NT2/D1 (cell line): ENCODE measurements at regions not wholly inside any gene's neighbourhood (a gene's known extent, or its start where the extent isn't known, plus 50 kb on each side); places are given as distances from the start of the nearest gene placed in this dataset.

Source experiments
- SUZ12 ChIP-seq: IDR thresholded peaks from 2 replicates; pipeline ENCODE4 v1.6.1; 2011; ENCODE audit not compliant: insufficient read length, insufficient read depth; ENCODE audit errors: extremely low read depth
- YY1 ChIP-seq: IDR thresholded peaks from 2 replicates; pipeline ENCODE4 v1.6.1; 2011; ENCODE audit not compliant: insufficient read length, insufficient read depth
- ZNF274 ChIP-seq: IDR thresholded peaks from 2 replicates; pipeline ENCODE4 v1.6.1; 2011; ENCODE audit warnings: mild to moderate bottlenecking, low read depth, low read length

GRCh38 chr16:72517154-72517553, 345.2 kb upstream of the PMFBP1 start:
- TF ChIP-seq ZNF274 (no peak), SUZ12 (no peak), YY1 (no peak)
